ENCODE measurements at regions not wholly inside any gene's neighbourhood (a gene's known extent, or its start where the extent isn't known, plus 50 kb on each side); places are given as distances from the start of the nearest gene placed in this dataset.

GRCh38 chr12:125530876-125531275 lies 465.6 kb downstream of the AACS start:
- no peaks in the 10 kb centered on the region for H3K27me3 ChIP-seq (ENCODE audit: control insufficient read depth, insufficient read depth, low read length)
- no peak overlapping the region for H3K4me3 ChIP-seq (ENCODE audit: low read depth, low read length)
- no peaks in the 10 kb centered on the region for H3K36me3 ChIP-seq (ENCODE audit: control insufficient read depth, insufficient read depth, low read length)
- no peak for TF ChIP-seq CTCF (IDR thresholded peaks at IDR 0.05; ENCODE audit: insufficient read depth, low read length, poor library complexity, severe bottlenecking)
- no peak for DNase-seq (ENCODE audit: low read depth)

GRCh38 chr12:125531574-125531973 lies 466.3 kb downstream of the AACS start:
- Histone ChIP-seq H3K4me3 (ENCODE audit: low read depth, low read length) (no peak overlapping the region), H3K36me3 (ENCODE audit: control insufficient read depth, insufficient read depth, low read length) (no peaks in the 10 kb centered on the region), H3K27me3 (ENCODE audit: control insufficient read depth, insufficient read depth, low read length) (no peaks in the 10 kb centered on the region)
- no peak for TF ChIP-seq CTCF (IDR thresholded peaks at IDR 0.05; ENCODE audit: insufficient read depth, low read length, poor library complexity, severe bottlenecking)
- no peak for DNase-seq (ENCODE audit: low read depth)

GRCh38 chr12:125533434-125534029 lies 468.3 kb downstream of the AACS start:
- no peaks in the 10 kb centered on the region for H3K27me3 ChIP-seq (ENCODE audit: control insufficient read depth, insufficient read depth, low read length)
- no peak for DNase-seq (ENCODE audit: low read depth)
- TF ChIP-seq CTCF (IDR thresholded peaks at IDR 0.05; ENCODE audit: insufficient read depth, low read length, poor library complexity, severe bottlenecking), result peak; percentile 82
- H3K36me3 ChIP-seq (ENCODE audit: control insufficient read depth, insufficient read depth, low read length), result no peaks in the 10 kb centered on the region
- H3K4me3 ChIP-seq (ENCODE audit: low read depth, low read length), result no peak overlapping the region

- no peak for DNase-seq (ENCODE audit: low read depth)
- TF ChIP-seq CTCF (IDR thresholded peaks at IDR 0.05; ENCODE audit: insufficient read depth, low read length, poor library complexity, severe bottlenecking), result no peak
- Histone ChIP-seq H3K36me3 (ENCODE audit: control insufficient read depth, insufficient read depth, low read length) (no peaks in the 10 kb centered on the region), H3K4me3 (ENCODE audit: low read depth, low read length) (no peak overlapping the region), H3K27me3 (ENCODE audit: control insufficient read depth, insufficient read depth, low read length) (no peaks in the 10 kb centered on the region)
Observed at GRCh38 chr12:125538401-125539199, 473.4 kb downstream of the AACS start.

- no peak for DNase-seq (ENCODE audit: low read depth)
- no peaks in the 10 kb centered on the region for H3K27me3 ChIP-seq (ENCODE audit: control insufficient read depth, insufficient read depth, low read length)
- H3K4me3 ChIP-seq (ENCODE audit: low read depth, low read length), result no peak overlapping the region
- no peaks in the 10 kb centered on the region for H3K36me3 ChIP-seq (ENCODE audit: control insufficient read depth, insufficient read depth, low read length)
- TF ChIP-seq CTCF (IDR thresholded peaks at IDR 0.05; ENCODE audit: insufficient read depth, low read length, poor library complexity, severe bottlenecking), result no peak
Observed at GRCh38 chr12:125540580-125541204, 475.5 kb downstream of the AACS start.
